RWPE1 (cell line): ENCODE measurements at regions not wholly inside any gene's neighbourhood (a gene's known extent, or its start where the extent isn't known, plus 50 kb on each side); places are given as distances from the start of the nearest gene placed in this dataset.

Experiments used
- CTCF ChIA-PET: fragments of 350-600 bp; sonication (Branson Sonifier 250); formaldehyde crosslinking; extraction: SDS; loops from one replicate; lab custom pipeline; 2021; lab: Yijun Ruan, JAX
- POLR2A ChIA-PET: fragments of 400-600 bp; formaldehyde crosslinking; extraction: SDS; loops from one replicate; lab custom pipeline; 2020; ENCODE audit warnings: antibody characterized with exemption; ENCODE audit not compliant: low non-redundant PET; lab: Yijun Ruan, JAX
- DNase-seq: peaks from one replicate; pipeline ENCODE4 v3.0.0; 2012; ENCODE audit warnings: low spot score
- H3K27ac ChIP-seq: fragments of 450-650 bp; 2 replicates; pipeline ENCODE4 v1.5.1; 2017
- TF ChIP-seq, protein P1 (sequence below): fragments of 450-650 bp; conservative IDR thresholded peaks from 2 replicates; pipeline ENCODE4 v1.5.1; 2017; ENCODE audit warnings: low read depth, mild to moderate bottlenecking

DNA sequence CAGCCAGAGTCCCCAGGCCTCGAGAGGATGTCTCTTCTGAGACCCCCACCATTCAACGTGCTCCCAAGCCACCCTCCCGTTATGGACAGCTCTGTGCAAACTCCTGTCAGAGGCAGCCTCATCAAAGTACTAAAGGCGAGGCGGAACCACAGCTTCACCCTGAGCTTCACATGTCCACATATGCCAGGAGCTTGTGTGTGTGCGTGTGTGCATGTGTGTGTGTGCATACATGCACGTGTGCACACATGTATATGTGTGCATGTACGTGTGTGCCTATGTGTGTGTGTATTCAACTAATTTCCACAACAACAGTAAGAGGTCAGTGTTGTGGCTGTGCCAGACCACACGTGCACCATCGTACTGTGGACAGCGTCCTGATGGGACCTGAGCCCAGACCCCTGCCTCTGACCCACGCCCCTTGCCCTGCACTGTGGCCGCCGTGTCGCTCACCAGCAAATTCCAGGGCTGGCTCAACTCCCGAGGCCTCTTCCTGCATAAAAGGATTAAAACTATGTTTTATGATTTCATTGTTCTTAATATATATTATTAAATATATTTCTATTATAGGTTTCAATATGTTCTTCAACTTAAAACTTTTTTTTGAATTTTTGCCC, 444.8 kb downstream of the EIPR1 start:
- no peak overlapping the region for H3K27ac ChIP-seq
- DNase-seq: no peak
- ChIA-PET POLR2A (no interaction called here), CTCF (no interaction called here)
- TF ChIP-seq, protein P1, sequence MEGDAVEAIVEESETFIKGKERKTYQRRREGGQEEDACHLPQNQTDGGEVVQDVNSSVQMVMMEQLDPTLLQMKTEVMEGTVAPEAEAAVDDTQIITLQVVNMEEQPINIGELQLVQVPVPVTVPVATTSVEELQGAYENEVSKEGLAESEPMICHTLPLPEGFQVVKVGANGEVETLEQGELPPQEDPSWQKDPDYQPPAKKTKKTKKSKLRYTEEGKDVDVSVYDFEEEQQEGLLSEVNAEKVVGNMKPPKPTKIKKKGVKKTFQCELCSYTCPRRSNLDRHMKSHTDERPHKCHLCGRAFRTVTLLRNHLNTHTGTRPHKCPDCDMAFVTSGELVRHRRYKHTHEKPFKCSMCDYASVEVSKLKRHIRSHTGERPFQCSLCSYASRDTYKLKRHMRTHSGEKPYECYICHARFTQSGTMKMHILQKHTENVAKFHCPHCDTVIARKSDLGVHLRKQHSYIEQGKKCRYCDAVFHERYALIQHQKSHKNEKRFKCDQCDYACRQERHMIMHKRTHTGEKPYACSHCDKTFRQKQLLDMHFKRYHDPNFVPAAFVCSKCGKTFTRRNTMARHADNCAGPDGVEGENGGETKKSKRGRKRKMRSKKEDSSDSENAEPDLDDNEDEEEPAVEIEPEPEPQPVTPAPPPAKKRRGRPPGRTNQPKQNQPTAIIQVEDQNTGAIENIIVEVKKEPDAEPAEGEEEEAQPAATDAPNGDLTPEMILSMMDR: no peak

- ChIA-PET CTCF (no interaction called here), POLR2A (no interaction called here)
These were observed 445.4 kb downstream of the EIPR1 start for GRCh38 chr2:2932189-2932588.

GRCh38 chr2:2931318-2932075, 446.1 kb downstream of the EIPR1 start:
- DNase-seq: no peak
- TF ChIP-seq, protein P1: no peak
- ChIA-PET POLR2A (no interaction called here), CTCF (no interaction called here)
- no peak overlapping the region for H3K27ac ChIP-seq

More at GRCh38 chr2:2932189-2932588, 445.4 kb downstream of the EIPR1 start:
- H3K27ac ChIP-seq: no peak overlapping the region
- DNase-seq: no peak
- TF ChIP-seq, protein P1: no peak

- no peak overlapping the region for H3K27ac ChIP-seq
- ChIA-PET CTCF (no interaction called here), POLR2A (no interaction called here)
- no peak for DNase-seq
- TF ChIP-seq, protein P1: no peak
These were observed 446.8 kb downstream of the EIPR1 start for GRCh38 chr2:2930841-2931240.

DNA sequence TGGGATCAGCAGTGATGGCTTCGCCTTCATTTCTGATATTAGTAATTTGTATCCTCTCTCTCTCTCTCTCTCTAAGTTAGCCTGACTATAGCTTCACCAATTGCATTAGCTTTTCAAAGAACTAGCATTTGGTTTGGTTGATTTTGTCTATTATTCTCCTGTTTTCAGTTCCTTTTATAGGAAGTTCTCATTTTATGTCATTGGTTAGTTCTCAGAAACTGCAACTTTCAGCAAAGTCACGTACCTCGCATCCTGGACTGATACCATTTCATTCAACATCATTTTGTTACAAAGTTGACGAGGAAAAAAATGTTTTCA, 450.8 kb downstream of the EIPR1 start:
- no peak overlapping the region for H3K27ac ChIP-seq
- POLR2A ChIA-PET: no interaction called here
- no peak for DNase-seq
- CTCF ChIA-PET: interaction anchor here (0.6 kb wide), 1 partner anchor 305 kb away, joined by 3 read pairs; no protein-coding TSS in a partner anchor
- TF ChIP-seq, protein P1: no peak

DNA sequence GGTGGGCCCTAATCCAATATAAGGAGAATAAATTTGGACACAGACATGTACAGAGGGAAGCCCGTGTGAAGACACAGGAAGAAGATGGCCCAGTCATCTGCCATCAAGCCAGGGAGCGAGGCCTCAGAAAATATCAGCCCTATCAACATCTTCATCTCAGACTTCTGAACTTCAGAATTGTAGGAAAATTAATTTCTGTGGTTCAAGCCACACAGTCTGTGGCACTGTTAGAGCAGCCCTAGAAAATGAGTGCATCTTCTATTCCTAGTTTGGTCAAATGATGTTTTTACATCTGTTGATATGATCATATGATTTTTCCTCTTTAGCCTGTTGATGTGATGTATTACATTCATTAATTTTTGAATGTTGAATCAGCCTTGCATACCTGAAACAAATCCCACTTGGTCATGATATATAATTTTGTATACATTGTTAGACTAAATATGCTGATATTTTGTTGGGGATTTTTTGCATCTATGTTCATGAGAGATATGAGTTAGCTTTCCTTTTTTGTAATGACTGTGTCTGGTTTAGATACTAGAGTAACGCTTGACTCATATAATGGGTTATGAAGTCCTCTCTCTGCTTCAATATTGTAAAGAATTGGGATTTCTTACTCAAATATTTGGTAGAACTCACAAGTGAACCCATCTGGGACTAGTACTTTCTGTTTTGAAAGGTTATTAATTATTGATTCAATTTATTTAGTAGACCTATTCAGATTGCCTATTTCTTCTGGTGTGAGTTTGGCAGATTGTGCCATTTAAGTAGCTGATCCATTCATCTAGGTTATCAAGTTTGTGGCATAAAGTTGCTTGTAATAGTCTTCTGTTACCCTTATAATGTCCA, 451.4 kb downstream of the EIPR1 start:
- TF ChIP-seq, protein P1: no peak
- DNase-seq: no peak
- CTCF ChIA-PET: interaction anchor here (0.6 kb wide), 1 partner anchor 305 kb away, joined by 3 read pairs; no protein-coding TSS in a partner anchor

More for the DNA sequence above, 451.4 kb downstream of the EIPR1 start:
- POLR2A ChIA-PET: no interaction called here
- H3K27ac ChIP-seq: no peak overlapping the region
